Stimulated activated naive CD8-positive, alpha-beta T cell treated with anti-CD3 and anti-CD28 coated beads, Interleukin-15, amount 100 ng/mL, for 72 hours (primary cell): ENCODE measurements at regions not wholly inside any gene's neighbourhood (a gene's known extent, or its start where the extent isn't known, plus 50 kb on each side); places are given as distances from the start of the nearest gene placed in this dataset.

Source experiments
- ATAC-seq: fragments of 150-1000 bp; cut with Tn5 transposase; 2 replicates; pipeline ENCODE4 v1.10.0; 2021; ENCODE audit warnings: mild to moderate bottlenecking, moderate library complexity
- DNase-seq, 2 donors: peaks; one replicate each; pipeline ENCODE4 v3.0.0; 2021 to 2022
- H3K27ac Mint-ChIP-seq, 2 donors: one replicate each; pipeline ENCODE4 v1.8.0; 2022; ENCODE audit warnings: mild to moderate bottlenecking in 2 of 2, mixed read lengths in 2 of 2, moderate library complexity in 2 of 2
- H3K27me3 Mint-ChIP-seq: one replicate; pipeline ENCODE4 v1.8.0; 2022; ENCODE audit warnings: mixed read lengths
- H3K4me1 Mint-ChIP-seq: one replicate; pipeline ENCODE4 v1.8.0; 2022; ENCODE audit warnings: mild to moderate bottlenecking, mixed read lengths
- H3K4me3 Mint-ChIP-seq, 2 donors: one replicate each; pipeline ENCODE4 v1.8.0; 2022; ENCODE audit warnings: mild to moderate bottlenecking in 2 of 2, mixed read lengths in 2 of 2, moderate library complexity in 1 of 2
- H3K9me3 Mint-ChIP-seq, 2 donors: one replicate each; pipeline ENCODE4 v1.8.0; 2022; ENCODE audit warnings: mixed read lengths in 2 of 2

DNA sequence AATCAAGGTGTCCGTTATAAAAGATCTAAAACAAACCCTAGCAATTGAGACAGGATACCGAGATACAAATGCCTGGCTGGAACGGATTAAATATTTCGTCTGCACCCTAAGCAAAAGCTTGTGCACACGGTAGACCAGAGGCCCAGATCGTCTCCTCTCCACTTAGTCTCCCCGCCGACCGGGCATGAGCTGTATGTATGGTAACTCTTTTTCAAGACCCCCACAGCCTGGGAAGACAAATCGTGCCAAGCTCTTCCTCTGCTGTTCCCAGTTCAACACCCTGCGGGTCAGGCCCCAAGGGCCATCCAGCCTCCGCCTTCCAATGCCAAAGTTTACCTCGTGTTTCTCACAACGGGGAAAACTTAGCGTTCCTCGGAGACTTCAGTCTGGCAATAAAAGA lies 285.7 kb upstream of the GALNT17 start:
- H3K27me3 Mint-ChIP-seq: no peaks in the 10 kb centered on the region
- DNase-seq (no peak), ATAC-seq (no peak)
- peaks cover 20 to 48% of the 10 kb centered on the region in 2 donors for H3K9me3 Mint-ChIP-seq
- H3K4me1 Mint-ChIP-seq: no peaks in the 10 kb centered on the region
- H3K4me3 Mint-ChIP-seq: no peak overlapping the region
- no peak overlapping the region for H3K27ac Mint-ChIP-seq

DNA sequence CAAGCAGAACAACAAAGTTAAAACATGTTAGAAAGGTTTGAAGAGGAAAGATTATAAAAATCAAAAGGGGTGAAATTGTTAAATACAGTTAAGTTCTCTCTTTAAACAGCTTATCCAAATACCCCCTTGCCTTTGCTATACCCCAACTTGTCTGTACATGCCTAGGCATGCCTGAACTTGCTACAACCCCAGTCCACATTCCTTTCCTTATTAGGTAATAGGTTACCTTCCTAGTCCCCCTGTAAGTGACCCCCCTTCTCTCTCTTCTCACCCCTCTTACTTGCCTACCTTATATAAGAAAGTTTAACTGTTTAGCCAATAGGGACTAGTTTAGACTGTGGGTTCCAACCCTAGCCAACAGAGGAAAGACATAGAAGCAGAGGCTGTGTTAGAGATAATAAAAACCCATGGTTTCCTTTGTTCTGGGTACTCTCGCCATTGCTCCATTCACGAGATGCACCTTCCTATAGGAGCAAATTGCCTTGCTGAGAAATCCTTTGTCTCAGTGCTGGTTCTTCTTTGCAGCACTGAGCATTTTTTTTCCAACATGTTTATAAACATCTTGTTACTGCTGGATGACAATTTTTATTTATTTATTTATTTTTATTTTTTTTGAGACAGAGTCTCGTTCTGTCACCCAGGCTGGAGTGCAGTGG lies 282.2 kb upstream of the GALNT17 start:
- ATAC-seq (no peak), DNase-seq (no peak)
- no peaks in the 10 kb centered on the region for H3K4me1 Mint-ChIP-seq
- H3K27ac Mint-ChIP-seq: peak overlapping the region; percentile 48 to 50
- H3K4me3 Mint-ChIP-seq: no peak overlapping the region
- no peaks in the 10 kb centered on the region for H3K27me3 Mint-ChIP-seq
- peaks cover 20 to 41% of the 10 kb centered on the region in 2 donors for H3K9me3 Mint-ChIP-seq

DNA sequence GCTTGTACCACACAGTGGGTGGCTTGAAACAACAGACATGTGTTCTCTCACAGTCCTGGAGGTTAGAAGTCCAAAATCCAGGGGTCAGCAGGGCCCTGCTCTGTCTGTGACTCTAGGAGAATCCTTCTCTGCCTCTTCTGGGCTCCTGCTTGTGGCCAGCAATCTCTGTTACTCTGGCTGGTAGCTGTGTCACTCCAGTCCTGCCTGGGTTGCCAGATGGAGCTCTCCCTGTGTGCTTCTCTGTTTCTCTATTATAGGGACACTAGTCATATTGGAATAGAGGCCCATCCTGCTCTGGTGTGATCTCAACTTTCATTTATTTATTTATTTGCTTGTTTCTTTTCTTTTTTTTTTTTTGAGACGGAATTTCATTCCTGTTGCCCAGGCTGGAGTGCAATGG lies 276.6 kb upstream of the GALNT17 start:
- DNase-seq (no peak), ATAC-seq (no peak)
- no peak overlapping the region for H3K27ac Mint-ChIP-seq
- no peaks in the 10 kb centered on the region for H3K4me1 Mint-ChIP-seq
- no peaks in the 10 kb centered on the region for H3K27me3 Mint-ChIP-seq
- peaks cover 4 to 8% of the 10 kb centered on the region in 2 donors for H3K9me3 Mint-ChIP-seq
- H3K4me3 Mint-ChIP-seq: no peak overlapping the region

DNA sequence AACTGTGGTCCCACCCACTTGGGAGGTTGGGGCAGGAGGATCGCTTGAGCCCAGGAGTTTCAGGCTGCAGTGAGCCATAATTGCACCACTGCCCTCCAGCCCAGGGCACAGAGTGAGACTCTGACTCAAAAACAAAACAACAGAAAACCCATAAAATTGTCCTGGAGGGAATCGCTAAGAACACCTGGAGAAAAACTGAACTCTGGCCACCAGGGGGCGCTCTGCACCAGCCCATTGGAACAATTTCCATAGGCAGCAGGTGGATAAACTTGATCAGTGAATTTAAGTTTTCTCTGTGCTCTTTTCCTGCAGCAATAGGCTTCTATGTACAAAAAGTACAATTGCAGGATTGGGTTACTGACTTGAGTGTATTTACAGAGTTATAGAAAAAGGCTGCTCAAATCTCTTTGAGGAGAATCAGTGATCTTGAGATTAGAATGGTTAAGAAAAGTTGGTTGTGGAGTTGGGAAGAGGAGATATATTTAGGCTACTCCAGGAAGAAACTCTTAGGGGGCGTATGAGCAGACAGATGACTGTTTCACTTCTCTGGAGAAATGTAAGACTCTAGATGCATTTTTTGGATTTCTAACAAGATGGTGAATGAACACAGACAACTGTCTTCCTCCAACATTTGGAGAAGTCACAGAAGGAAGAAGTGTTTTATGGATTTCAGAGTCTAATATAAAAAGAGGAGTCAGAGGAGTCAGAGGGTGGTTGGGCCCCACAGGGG lies 274.9 kb upstream of the GALNT17 start:
- H3K27me3 Mint-ChIP-seq: no peaks in the 10 kb centered on the region
- no peak overlapping the region for H3K27ac Mint-ChIP-seq
- DNase-seq (peak; percentile 41 to 46), ATAC-seq (no peak)
- H3K9me3 Mint-ChIP-seq: peaks cover 4 to 15% of the 10 kb centered on the region in 2 donors
- H3K4me1 Mint-ChIP-seq: no peaks in the 10 kb centered on the region
- no peak overlapping the region for H3K4me3 Mint-ChIP-seq

DNA sequence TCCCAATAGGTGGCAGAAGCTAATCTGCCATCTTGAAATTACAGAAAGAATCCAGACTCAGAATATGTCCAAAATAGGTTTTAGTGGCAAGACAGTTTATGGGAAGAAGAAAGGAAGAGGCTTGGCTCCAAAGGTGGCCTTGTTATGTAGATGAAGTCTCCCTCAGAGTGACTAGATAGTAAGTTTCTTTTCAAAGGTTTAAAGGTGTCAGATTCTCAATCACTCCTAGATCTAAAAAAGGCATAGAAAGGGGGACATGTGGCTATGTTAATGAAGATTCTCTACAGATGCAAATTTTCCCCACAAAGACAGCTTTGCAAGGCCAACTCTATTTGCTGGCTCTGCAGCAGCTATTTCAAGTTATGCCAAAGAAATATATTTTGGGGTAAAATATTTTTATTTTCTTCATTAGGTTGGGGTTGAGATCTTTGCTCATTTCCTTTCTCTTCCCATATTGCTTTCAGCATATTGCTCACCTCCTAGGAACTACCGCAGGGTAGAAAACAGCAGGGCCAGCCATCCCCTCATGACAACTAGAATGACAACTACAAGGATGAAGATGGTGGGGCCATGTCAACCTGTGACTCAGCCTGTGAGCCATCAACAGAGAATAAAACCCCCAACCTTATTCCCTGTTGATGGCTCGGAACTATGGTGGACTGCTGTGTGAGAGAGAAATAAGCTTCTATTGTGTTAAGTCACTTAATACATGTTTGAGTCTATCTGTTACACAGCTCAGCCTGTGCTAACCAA lies 274.0 kb upstream of the GALNT17 start:
- Mint-ChIP-seq H3K27me3 (no peaks in the 10 kb centered on the region), H3K4me1 (no peaks in the 10 kb centered on the region), H3K27ac (no peak overlapping the region), H3K4me3 (no peak overlapping the region), H3K9me3 (peaks cover 9 to 16% of the 10 kb centered on the region in 2 donors)
- ATAC-seq (no peak), DNase-seq (no peak)

DNA sequence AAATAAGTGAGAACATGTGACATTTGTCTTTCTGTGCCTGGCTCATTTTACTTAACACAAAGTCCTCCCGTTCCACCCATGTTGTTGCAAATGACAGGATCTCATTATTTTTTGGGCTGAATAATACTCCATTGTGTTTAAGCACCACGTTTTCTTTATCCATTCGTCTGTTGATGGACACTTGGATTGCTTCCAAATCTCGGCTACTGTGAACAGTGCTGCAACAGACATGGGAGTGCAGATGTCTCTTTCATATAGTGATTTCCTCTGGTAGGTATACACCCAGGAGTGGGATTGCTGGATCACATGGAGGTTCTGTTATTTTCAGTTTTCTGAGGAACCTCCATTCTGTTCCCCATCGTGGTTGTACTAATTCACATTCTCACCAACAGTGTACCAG lies 264.4 kb upstream of the GALNT17 start:
- Mint-ChIP-seq H3K4me1 (no peaks in the 10 kb centered on the region), H3K9me3 (peaks cover 21 to 35% of the 10 kb centered on the region in 2 donors), H3K4me3 (no peak overlapping the region), H3K27ac (no peak overlapping the region), H3K27me3 (peaks cover 6% of the 10 kb centered on the region)
- DNase-seq (no peak), ATAC-seq (no peak)

DNA sequence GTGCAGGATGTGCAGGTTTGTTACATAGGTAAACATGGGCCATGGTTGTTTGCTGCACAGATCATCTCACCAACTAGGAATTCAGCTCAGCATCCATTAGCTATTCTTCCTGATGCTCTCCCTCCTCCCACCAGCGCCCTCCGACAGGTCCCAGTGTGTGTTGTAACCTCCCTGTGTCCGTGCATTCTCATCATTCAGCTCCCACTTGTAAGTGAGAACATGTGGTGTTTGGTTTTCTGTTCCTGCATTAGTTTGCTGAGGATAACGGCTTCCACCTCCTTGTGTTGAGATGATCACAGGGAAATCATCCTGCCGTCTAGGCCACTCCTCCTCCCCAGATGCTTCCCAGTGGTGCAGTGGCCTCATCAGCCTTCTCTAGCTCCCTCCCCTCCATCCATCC lies 261.6 kb upstream of the GALNT17 start:
- no peak for DNase-seq
- ATAC-seq: no peak
- Mint-ChIP-seq H3K4me3 (no peak overlapping the region), H3K4me1 (no peaks in the 10 kb centered on the region), H3K27ac (no peak overlapping the region), H3K9me3 (peaks cover 6 to 21% of the 10 kb centered on the region in 2 donors), H3K27me3 (peaks cover 6% of the 10 kb centered on the region)

DNA sequence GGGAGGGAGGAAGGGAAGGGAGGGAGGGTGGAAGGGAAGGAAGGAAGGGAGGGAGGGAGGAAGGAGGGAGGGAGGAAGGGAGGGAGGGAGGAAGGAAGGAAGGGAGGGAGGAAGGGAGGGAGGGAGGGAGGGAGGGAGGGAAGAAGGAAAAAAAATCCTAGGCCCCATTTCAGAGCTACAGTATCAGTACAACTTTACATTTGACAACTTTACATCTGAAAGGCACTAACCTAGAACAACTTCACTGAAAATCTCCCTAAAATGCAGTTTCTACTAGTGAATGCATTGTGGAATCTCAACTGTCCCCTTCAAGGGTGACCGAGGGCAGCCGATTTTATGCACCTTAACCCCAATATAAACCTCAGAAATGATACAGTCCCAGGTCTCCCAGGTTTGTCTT lies 259.8 kb upstream of the GALNT17 start:
- no peak for ATAC-seq
- peaks cover 6% of the 10 kb centered on the region for H3K27me3 Mint-ChIP-seq

DNA sequence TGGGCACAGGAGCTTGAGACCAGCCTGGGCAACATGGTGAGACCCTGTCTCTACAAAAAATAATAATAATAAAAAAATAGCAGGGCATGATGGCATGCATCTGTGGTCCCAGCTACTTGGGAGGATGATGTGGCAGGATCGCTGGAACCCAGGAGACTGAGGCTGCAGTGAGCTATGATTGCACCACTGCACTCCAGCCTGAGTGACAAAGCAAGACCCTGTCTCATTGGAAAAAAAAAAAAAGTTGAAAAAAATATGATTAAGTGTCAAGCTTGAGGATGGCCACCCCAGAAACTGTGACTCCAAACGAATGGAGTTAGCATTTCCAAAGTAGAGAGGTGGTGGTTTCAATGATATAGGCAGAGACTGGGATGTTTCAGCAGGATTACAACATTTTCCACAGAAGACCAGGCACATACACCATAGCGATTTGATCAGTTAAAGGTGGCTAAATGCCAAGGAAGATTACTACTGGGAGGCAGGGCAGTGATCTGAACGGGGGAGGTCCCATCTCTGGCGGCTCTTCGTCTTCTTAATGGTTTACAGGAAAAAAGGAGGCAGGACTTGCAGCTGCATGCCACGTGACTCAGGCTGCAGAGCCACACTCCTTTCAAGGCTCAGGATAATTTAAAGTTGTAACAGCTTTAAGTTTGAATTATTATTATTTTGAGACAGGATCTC lies 250.6 kb upstream of the GALNT17 start:
- ATAC-seq (no peak), DNase-seq (no peak)
- Mint-ChIP-seq H3K27me3 (no peaks in the 10 kb centered on the region), H3K27ac (no peak overlapping the region), H3K4me1 (no peaks in the 10 kb centered on the region), H3K4me3 (no peak overlapping the region), H3K9me3 (peaks cover 0 to 21% of the 10 kb centered on the region in 2 donors)

More for the DNA sequence above, 259.8 kb upstream of the GALNT17 start:
- DNase-seq: no peak
- Mint-ChIP-seq H3K27ac (no peak overlapping the region), H3K4me1 (no peaks in the 10 kb centered on the region), H3K9me3 (peaks cover 6 to 20% of the 10 kb centered on the region in 2 donors), H3K4me3 (no peak overlapping the region)

DNA sequence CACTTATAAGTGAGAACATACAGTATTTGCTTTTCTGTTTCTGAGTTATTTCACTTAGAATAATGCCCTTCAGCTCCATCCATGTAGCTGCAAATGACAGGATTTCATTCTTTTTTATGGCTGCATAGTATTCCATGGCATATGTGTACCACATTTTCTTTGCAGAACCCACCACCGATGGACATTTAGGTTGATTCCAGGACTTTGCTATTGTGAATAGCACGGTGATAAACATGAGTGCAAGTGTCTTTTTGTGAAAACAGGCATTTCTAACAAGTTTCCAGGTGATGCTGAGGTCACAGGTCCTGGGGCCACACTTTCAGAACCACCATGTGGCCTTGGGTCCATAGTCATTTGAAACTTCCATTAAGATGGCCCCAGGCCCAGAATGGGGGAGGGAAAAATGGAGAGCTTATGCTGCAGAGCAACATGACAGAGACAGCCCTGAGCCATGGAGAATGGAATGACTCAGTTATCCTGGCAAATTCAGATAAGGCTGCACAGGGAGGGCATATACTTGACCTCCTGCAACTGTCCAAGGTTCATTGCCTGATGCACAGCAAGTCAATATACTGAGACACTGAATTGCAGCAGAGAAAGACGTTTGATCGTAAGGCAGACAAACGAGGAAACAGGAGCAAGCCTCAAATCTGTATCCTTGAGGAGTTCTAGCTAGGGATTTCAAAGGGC lies 248.0 kb upstream of the GALNT17 start:
- ATAC-seq (no peak), DNase-seq (no peak)
- H3K4me1 Mint-ChIP-seq: no peaks in the 10 kb centered on the region
- peaks cover 0 to 37% of the 10 kb centered on the region in 2 donors for H3K9me3 Mint-ChIP-seq
- no peak overlapping the region for H3K27ac Mint-ChIP-seq
- no peaks in the 10 kb centered on the region for H3K27me3 Mint-ChIP-seq
- H3K4me3 Mint-ChIP-seq: no peak overlapping the region

DNA sequence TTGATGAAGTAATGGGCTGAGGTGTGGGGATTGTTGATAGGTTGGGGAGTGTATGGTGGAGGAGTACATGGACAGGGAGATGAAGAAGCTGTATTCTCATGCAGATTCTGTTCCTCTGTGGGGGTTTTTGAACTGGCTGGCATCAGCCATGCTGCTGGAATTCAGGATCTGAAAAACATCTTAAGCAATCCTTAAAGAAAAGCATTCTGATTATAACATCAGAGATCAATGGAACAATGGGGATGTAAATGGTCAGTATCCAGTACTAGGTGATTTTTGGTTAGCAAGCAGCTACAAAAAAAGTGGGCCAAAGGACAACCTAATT lies 247.5 kb upstream of the GALNT17 start:
- no peak overlapping the region for H3K4me3 Mint-ChIP-seq
- H3K27ac Mint-ChIP-seq: no peak overlapping the region
- no peaks in the 10 kb centered on the region for H3K4me1 Mint-ChIP-seq
- ATAC-seq: no peak
- peaks cover 0 to 42% of the 10 kb centered on the region in 2 donors for H3K9me3 Mint-ChIP-seq
- no peaks in the 10 kb centered on the region for H3K27me3 Mint-ChIP-seq
- no peak for DNase-seq

DNA sequence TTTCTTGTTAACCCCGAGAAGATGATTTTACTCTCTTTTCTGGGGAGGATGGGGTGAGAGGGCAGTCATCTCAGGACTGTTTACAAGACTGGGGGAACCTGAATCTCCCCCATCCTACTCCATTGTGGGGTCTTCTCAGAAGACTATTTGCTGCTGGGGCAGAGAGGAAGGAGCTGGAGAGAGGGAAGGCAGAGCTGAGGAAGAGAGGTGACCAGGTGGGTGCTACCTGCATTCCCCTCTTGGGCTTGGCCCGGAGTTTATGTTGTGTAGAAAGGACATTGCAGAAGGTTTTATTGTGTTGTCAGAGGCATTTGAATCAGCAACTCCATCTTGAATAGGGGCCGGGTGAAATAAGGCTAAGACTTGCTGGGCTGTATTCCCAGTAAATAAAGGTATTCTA lies 247.1 kb upstream of the GALNT17 start:
- Mint-ChIP-seq H3K4me3 (no peak overlapping the region), H3K4me1 (no peaks in the 10 kb centered on the region), H3K27ac (no peak overlapping the region), H3K9me3 (peaks cover 0 to 46% of the 10 kb centered on the region in 2 donors), H3K27me3 (no peaks in the 10 kb centered on the region)
- ATAC-seq (no peak), DNase-seq (no peak)

DNA sequence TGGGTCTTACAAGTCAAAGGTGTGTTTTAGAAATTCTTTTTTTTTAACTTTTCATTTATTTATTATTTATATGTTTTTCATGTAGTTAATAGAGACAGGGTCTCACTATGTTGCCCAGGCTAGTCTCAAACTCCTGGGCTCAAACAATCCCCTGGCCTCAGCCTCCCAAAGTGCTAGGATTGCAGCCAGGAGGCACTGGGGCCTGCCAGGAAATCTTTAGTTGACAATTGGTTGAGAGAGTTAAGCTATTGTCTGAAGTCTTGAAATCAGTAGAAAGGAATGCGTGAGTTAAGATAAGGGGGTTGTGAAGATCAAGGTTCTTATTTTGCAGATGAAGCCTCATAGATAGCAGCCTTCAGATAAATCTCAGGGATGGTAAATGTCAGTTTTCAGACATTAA lies 245.4 kb upstream of the GALNT17 start:
- no peaks in the 10 kb centered on the region for H3K27me3 Mint-ChIP-seq
- no peak overlapping the region for H3K4me3 Mint-ChIP-seq
- DNase-seq (no peak), ATAC-seq (no peak)
- peaks cover 7 to 46% of the 10 kb centered on the region in 2 donors for H3K9me3 Mint-ChIP-seq
- no peaks in the 10 kb centered on the region for H3K4me1 Mint-ChIP-seq
- no peak overlapping the region for H3K27ac Mint-ChIP-seq

DNA sequence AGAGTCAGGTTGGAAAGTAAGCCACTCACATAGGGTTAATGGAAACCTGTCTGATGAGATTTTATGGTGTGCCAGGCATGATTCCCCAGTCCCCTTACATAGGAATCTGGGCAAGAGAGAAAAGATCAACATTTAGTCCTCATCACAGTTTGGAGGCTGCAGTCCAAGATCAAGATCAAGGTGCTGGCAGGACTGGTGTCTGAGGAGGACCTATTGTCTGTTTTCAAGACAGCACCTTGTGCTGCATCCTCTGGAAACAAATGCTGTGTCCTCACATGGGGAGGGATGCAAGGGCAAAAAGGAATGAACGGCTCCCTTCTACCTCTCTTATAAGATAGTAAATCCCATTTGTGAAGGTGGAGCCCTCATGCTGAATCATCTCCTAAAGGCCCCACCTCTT lies 244.8 kb upstream of the GALNT17 start:
- Mint-ChIP-seq H3K9me3 (peaks cover 7 to 46% of the 10 kb centered on the region in 2 donors), H3K4me3 (no peak overlapping the region), H3K27me3 (no peaks in the 10 kb centered on the region), H3K27ac (no peak overlapping the region), H3K4me1 (no peaks in the 10 kb centered on the region)
- DNase-seq (no peak), ATAC-seq (no peak)
